Neural cell (in vitro differentiated cells): ENCODE measurements at regions not wholly inside any gene's neighbourhood (a gene's known extent, or its start where the extent isn't known, plus 50 kb on each side); places are given as distances from the start of the nearest gene placed in this dataset.

ENCODE experiments used
- H2AFZ ChIP-seq: fragments of 200-600, 300-800 bp; sonication (generic), shearing (Covaris generic); 2 replicates; pipeline ENCODE4 v1.6.0; 2014; ENCODE audit warnings: low read depth, mild to moderate bottlenecking, antibody characterized with exemption, low read length, moderate library complexity
- H3F3A ChIP-seq: fragments of 200-600 bp; shearing (Covaris generic); 2 replicates; pipeline ENCODE4 v1.6.1; 2016; ENCODE audit warnings: mild to moderate bottlenecking, moderate library complexity, mixed read lengths, antibody characterized with exemption, low read length; ENCODE audit not compliant: insufficient read depth, poor library complexity, severe bottlenecking
- H3K27ac ChIP-seq: fragments of 200-600, 300-800 bp; sonication (generic), shearing (Covaris generic); 2 replicates; pipeline ENCODE4 v1.5.1; 2014; ENCODE audit warnings: mild to moderate bottlenecking, low read length, moderate library complexity
- H3K27me3 ChIP-seq: fragments of 300-800, 200-600 bp; sonication (generic), shearing (Covaris generic); 2 replicates; pipeline ENCODE4 v1.6.0; 2014; ENCODE audit warnings: mild to moderate bottlenecking, low read depth, low read length, moderate library complexity; ENCODE audit not compliant: insufficient read depth
- H3K36me3 ChIP-seq: fragments of 300-800, 200-600 bp; sonication (generic), shearing (Covaris generic); 2 replicates; pipeline ENCODE4 v1.5.1; 2014; ENCODE audit warnings: mild to moderate bottlenecking, antibody characterized with exemption, low read length, moderate library complexity; ENCODE audit not compliant: insufficient read depth
- H3K4me2 ChIP-seq: fragments of 300-800, 200-600 bp; sonication (generic), shearing (Covaris generic); 2 replicates; pipeline ENCODE4 v1.6.0; 2014; ENCODE audit warnings: mild to moderate bottlenecking, low read length
- H3K4me3 ChIP-seq: fragments of 300-800, 200-600 bp; sonication (generic), shearing (Covaris generic); 2 replicates; pipeline ENCODE4 v1.5.1; 2014; ENCODE audit warnings: mild to moderate bottlenecking, low read length, moderate library complexity
- H3K79me2 ChIP-seq: fragments of 200-600 bp; shearing (Covaris generic); replicated peaks from 2 replicates; pipeline ENCODE4 v1.6.0; 2014; ENCODE audit warnings: mild to moderate bottlenecking, low read length, moderate library complexity; ENCODE audit not compliant: insufficient read depth
- H3K9ac ChIP-seq: fragments of 300-800, 200-600 bp; sonication (generic), shearing (Covaris generic); 2 replicates; pipeline ENCODE4 v1.6.1; 2016; ENCODE audit warnings: mild to moderate bottlenecking, low read length, mixed read lengths
- H3K9me2 ChIP-seq: fragments of 200-600 bp; shearing (Covaris generic); 2 replicates; pipeline ENCODE4 v1.6.1; 2016; ENCODE audit warnings: mild to moderate bottlenecking, low read length, mixed read lengths; ENCODE audit not compliant: insufficient read depth
- H3K9me3 ChIP-seq: fragments of 200-600, 300-800 bp; sonication (generic), shearing (Covaris generic); 2 replicates; pipeline ENCODE4 v1.6.1; 2016; ENCODE audit warnings: mild to moderate bottlenecking, mixed run types, low read length, moderate library complexity, mixed read lengths
- H4K20me1 ChIP-seq: fragments of 200-600 bp; shearing (Covaris generic); 2 replicates; pipeline ENCODE4 v1.6.1; 2016; ENCODE audit warnings: mild to moderate bottlenecking, mixed run types; ENCODE audit not compliant: insufficient read depth
- EP300 ChIP-seq: fragments of 450-650 bp; conservative IDR thresholded peaks from 2 replicates; pipeline ENCODE4 v1.6.1; 2014; ENCODE audit warnings: antibody characterized with exemption, mild to moderate bottlenecking, moderate library complexity; ENCODE audit not compliant: poor library complexity, severe bottlenecking
- EZH2 ChIP-seq: fragments of 200-600, 300-800 bp; shearing (Covaris generic), sonication (generic); IDR thresholded peaks from 2 replicates; pipeline ENCODE4 v1.6.1; 2014; ENCODE audit warnings: antibody characterized with exemption, low read length, borderline replicate concordance, mild to moderate bottlenecking; ENCODE audit not compliant: insufficient read depth, poor library complexity, severe bottlenecking
- MXI1 ChIP-seq: fragments of 450-650 bp; conservative IDR thresholded peaks from 2 replicates; pipeline ENCODE4 v1.6.1; 2014; ENCODE audit warnings: antibody characterized with exemption, mild to moderate bottlenecking; ENCODE audit not compliant: poor library complexity, severe bottlenecking
- POLR2AphosphoS5 ChIP-seq: IDR thresholded peaks from 2 replicates; pipeline ENCODE4 v1.6.1; 2012
- RAD21 ChIP-seq: fragments of 450-650 bp; conservative IDR thresholded peaks from 2 replicates; pipeline ENCODE4 v1.6.1; 2014; ENCODE audit warnings: antibody characterized with exemption, mild to moderate bottlenecking, moderate library complexity
- REST ChIP-seq: IDR thresholded peaks from 2 replicates; pipeline ENCODE4 v1.6.1; 2012; ENCODE audit warnings: borderline replicate concordance
- SMC3 ChIP-seq: fragments of 450-650 bp; conservative IDR thresholded peaks from 2 replicates; pipeline ENCODE4 v1.6.1; 2014; ENCODE audit warnings: antibody characterized with exemption, mild to moderate bottlenecking, moderate library complexity; ENCODE audit not compliant: poor library complexity
- TAF1 ChIP-seq: IDR thresholded peaks from 2 replicates; pipeline ENCODE4 v1.6.1; 2012; ENCODE audit warnings: low read depth
- TF ChIP-seq, protein P1 (sequence below): fragments of 450-650 bp; IDR thresholded peaks from 2 replicates; pipeline ENCODE4 v1.5.1; 2014; ENCODE audit warnings: antibody characterized with exemption, mild to moderate bottlenecking, moderate library complexity; ENCODE audit not compliant: poor library complexity, severe bottlenecking

DNA sequence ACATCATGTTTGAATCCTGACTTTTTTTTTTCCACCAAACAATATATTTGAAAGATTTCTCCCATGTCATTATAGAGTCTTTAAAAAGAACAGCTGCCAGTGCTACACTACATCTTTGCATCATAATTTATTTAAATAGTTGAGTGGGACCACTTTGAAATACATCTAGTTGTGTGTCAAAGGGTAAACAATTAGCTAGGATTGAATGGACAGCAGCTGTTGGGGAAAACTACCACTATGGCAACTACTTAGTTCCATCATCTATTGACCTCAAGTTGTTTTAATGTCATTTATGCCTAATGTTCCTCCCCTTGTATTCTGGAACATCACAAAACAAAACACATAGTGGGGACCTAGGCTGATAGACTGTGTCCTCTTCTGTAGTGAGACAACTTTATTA is 985.1 kb downstream of the SORCS1 start:
- no peak overlapping the region for H3K27ac ChIP-seq
- no peak overlapping the region for H3K9ac ChIP-seq
- no peak overlapping the region for H3K4me3 ChIP-seq
- H3K9me2 ChIP-seq = no peaks in the 10 kb centered on the region
- no peaks in the 10 kb centered on the region for H4K20me1 ChIP-seq
- H3K4me2 ChIP-seq = no peak overlapping the region
- H3K36me3 ChIP-seq = no peaks in the 10 kb centered on the region
- H3F3A ChIP-seq = no peaks in the 10 kb centered on the region
- H3K27me3 ChIP-seq = peaks cover 7% of the 10 kb centered on the region
- TF ChIP-seq REST (no peak), RAD21 (no peak), POLR2AphosphoS5 (no peak), EZH2 (no peak), MXI1 (no peak), TAF1 (no peak), EP300 (no peak), SMC3 (no peak)
- TF ChIP-seq, protein P1, sequence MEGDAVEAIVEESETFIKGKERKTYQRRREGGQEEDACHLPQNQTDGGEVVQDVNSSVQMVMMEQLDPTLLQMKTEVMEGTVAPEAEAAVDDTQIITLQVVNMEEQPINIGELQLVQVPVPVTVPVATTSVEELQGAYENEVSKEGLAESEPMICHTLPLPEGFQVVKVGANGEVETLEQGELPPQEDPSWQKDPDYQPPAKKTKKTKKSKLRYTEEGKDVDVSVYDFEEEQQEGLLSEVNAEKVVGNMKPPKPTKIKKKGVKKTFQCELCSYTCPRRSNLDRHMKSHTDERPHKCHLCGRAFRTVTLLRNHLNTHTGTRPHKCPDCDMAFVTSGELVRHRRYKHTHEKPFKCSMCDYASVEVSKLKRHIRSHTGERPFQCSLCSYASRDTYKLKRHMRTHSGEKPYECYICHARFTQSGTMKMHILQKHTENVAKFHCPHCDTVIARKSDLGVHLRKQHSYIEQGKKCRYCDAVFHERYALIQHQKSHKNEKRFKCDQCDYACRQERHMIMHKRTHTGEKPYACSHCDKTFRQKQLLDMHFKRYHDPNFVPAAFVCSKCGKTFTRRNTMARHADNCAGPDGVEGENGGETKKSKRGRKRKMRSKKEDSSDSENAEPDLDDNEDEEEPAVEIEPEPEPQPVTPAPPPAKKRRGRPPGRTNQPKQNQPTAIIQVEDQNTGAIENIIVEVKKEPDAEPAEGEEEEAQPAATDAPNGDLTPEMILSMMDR = no peak
- no peaks in the 10 kb centered on the region for H3K9me3 ChIP-seq
- no peak overlapping the region for H2AFZ ChIP-seq
- H3K79me2 ChIP-seq = no peaks in the 10 kb centered on the region

- Histone ChIP-seq H3K9me2 (no peaks in the 10 kb centered on the region), H3K79me2 (no peaks in the 10 kb centered on the region), H3K4me3 (no peak overlapping the region), H3K27me3 (no peaks in the 10 kb centered on the region), H2AFZ (no peak overlapping the region), H3F3A (no peaks in the 10 kb centered on the region), H3K27ac (no peak overlapping the region), H3K9ac (no peak overlapping the region), H3K9me3 (no peaks in the 10 kb centered on the region), H4K20me1 (no peaks in the 10 kb centered on the region), H3K4me2 (no peak overlapping the region), H3K36me3 (no peaks in the 10 kb centered on the region)
- TF ChIP-seq, protein P1 = peak; percentile 82
- peak; percentile 89 for TF ChIP-seq RAD21
- no peak for TF ChIP-seq TAF1
- peak; percentile 88 for TF ChIP-seq SMC3
- TF ChIP-seq EP300 = no peak
- no peak for TF ChIP-seq POLR2AphosphoS5
- no peak for TF ChIP-seq MXI1
- no peak for TF ChIP-seq EZH2
Measured at GRCh38 chr10:106175760-106176377, 988.6 kb downstream of the SORCS1 start.
